NCI-H446 treated with DMSO at 0.1 percent for 48 hours (cell line): ENCODE measurements at regions not wholly inside any gene's neighbourhood (a gene's known extent, or its start where the extent isn't known, plus 50 kb on each side); places are given as distances from the start of the nearest gene placed in this dataset.

ENCODE experiments used
- DNase-seq: peaks from one replicate; lab custom pipeline; 2025; lab: John Stamatoyannopoulos, UW

DNA sequence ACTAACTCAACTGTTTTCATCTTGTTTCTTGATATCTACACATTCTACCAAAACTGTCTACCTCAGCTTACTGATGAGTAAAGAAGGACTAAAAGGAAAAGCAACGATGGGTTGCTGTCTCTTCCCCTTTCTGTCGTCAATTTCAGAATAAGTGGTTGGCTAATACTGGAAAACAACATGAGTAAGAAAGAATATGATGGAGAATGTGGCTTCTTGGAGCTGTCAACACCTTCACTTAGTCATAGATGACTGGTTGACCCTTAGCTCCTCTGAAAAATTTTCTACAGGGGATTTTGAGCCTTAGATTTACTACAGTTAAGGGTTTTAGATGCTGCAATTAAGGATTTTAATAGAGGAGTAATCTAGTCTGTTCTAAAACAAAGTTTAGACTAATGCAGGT lies 797.9 kb downstream of the TLE4 start:
- no peak for DNase-seq

- DNase-seq, result no peak
Measured at GRCh38 chr9:80366626-80367025, 794.9 kb downstream of the TLE4 start.

GRCh38 chr9:80359941-80360881 lies 788.4 kb downstream of the TLE4 start:
- no peak for DNase-seq

GRCh38 chr9:80359291-80359690 lies 787.5 kb downstream of the TLE4 start:
- no peak for DNase-seq

- no peak for DNase-seq
Measured at GRCh38 chr9:80352967-80353366, 781.2 kb downstream of the TLE4 start.

DNA sequence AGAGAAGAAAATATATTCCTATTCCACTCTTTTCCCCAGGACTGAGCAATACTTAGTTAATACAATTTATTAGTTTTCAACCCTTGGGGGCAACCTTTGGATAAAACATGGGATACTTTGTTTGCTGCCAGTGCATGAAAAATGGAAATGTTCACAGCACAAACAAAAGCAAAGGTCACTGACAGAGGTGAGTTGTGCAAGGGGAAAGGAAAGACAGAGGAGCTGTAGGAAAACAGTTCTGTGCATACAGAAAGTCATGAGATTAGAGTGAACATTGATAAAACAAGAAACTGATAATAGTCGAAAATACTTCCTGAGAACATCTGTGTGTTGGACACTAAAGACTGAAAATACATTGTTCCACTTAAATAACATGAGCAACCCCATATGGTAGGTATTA lies 779.8 kb downstream of the TLE4 start:
- no peak for DNase-seq

DNA sequence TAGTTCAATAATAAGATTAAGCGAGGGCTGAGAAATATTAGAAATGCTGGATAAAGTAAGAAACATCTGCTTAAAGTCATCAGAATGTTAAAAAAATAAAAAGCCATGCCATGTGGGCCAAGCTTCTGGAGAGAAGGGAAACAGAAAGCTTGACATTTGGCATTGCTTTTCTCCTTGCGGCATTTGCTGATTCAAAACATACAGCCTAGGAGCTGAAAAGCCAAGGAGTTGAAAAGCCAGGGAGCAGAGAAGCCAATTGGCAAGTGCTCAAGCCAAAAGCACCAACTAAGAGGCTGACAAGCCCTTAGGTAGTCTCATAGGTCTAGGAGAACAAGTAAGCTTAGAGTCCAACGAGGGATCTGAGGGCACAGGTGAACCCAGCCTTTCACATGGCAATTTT lies 754.3 kb downstream of the TLE4 start:
- peak; percentile 26 for DNase-seq

DNA sequence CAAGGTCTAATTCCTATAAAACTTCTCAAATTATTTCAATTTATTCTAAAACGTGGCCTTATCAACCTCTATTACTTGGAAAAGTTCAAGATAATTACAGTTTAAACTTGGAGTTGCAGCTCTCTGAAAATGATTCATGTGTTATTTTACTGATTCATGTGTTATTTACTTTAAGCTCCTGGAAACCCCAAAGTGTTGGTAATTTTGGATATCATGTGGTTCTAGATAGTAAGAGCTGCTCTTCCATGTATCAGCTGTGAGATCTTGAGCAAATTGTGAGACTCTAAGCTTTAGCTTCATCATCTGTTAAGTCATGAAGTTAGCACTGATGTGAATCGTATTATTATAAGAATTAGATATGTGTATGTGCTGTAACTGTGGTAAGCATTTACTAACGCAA lies 749.2 kb downstream of the TLE4 start:
- no peak for DNase-seq

GRCh38 chr9:80320480-80320879 lies 748.7 kb downstream of the TLE4 start:
- no peak for DNase-seq

- no peak for DNase-seq
Measured at GRCh38 chr9:80305136-80305535, 733.4 kb downstream of the TLE4 start.

DNA sequence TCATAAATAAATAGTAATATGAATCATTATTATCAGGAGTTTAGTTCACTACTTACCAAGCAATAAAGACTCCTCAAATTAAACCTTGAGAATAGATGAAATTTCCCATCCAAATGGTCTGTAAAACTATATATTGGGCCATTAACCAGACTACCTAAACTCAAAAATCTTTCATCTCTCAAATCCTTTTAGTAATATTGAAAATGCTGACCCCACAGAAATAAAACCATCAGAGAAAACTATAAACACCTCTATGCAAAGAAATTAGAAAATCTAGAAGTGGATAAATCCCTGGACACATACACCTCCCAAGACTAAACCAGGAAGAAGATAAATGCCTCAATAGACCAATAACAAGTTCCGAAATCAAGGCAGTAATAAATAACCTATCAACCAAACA lies 723.2 kb downstream of the TLE4 start:
- no peak for DNase-seq

GRCh38 chr9:80294318-80294717 lies 722.6 kb downstream of the TLE4 start:
- DNase-seq, result no peak

DNA sequence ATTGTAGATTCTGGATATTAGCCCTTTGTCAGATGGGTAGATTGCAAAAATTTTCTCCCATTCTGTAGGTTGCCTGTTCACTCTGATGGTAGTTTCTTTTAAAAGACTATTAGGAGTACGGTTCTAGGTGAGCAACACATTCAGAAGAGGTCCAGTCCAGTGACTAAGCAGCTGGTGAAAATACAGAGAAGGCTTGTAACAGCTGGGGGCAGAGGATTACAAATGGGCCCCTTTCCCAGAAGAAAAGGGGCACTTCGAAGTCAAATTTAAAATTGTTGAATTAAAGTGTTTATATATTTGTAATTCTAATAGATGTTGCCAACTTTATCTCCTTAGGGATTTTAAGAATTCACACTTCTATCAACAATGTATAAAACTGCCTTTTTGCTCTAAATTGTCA lies 720.5 kb downstream of the TLE4 start:
- DNase-seq, result no peak

- DNase-seq, result no peak
Measured at GRCh38 chr9:80285326-80285725, 713.6 kb downstream of the TLE4 start.

DNA sequence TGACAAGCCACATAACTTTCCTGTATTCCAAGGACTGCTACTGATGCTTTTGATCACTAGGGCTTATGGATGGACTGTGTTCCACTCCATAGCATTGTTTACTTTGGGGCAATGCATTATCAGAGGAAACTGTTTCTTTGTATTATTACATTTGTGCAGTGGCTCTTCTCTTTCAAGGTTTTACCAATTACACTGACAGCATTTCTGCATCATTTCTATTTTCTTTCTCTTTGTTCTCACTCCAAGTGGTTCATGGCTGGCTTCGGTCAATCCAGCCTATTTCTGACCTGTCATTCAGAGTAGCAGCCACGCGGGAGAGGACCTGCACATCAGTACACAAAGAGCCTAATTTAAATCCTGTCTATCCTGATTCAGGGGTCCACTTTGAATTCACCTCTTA lies 711.0 kb downstream of the TLE4 start:
- DNase-seq, result no peak

GRCh38 chr9:80259079-80259478 lies 687.3 kb downstream of the TLE4 start:
- DNase-seq, result no peak

- no peak for DNase-seq
Measured at GRCh38 chr9:80251778-80252177, 680.0 kb downstream of the TLE4 start.

- no peak for DNase-seq
Measured at GRCh38 chr9:80242022-80242421, 670.3 kb downstream of the TLE4 start.

GRCh38 chr9:80235752-80236151 lies 664.0 kb downstream of the TLE4 start:
- no peak for DNase-seq

GRCh38 chr9:80233906-80234305 lies 662.1 kb downstream of the TLE4 start:
- DNase-seq, result no peak

DNA sequence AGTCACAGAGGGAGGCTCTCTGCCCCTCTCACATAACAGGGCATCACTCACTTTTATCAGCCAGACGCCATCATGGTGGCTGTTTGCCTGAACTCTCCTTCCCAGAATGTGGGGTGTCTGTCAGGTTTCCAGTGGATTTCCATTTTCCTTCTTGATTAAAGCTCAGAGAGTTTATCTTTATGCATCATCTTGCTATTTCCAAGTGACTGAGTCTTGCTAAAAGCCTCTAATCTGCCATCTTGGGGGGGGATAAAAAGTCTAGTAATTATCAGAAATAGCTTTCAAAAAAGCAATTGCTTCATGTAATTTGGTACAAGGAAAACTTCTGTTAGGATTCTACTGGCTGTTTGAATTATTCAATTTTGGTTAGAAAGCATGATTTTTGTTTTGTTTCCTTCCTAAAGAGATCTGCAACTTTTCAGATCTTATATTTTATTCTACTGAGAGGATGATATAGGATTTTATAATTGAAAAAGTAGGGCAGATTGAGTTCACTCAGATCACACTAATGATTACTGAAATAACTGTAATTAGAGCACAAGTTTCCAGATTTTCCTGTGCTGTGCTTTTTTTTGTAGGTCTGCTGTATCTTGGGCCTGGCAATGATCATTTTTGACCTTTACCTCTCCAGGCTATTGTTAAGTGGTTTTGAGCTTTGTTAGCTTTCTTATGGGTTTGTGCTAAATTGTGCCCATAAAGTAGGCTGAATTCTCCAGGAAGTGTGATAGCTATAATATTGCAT lies 661.5 kb downstream of the TLE4 start:
- DNase-seq, result no peak

DNA sequence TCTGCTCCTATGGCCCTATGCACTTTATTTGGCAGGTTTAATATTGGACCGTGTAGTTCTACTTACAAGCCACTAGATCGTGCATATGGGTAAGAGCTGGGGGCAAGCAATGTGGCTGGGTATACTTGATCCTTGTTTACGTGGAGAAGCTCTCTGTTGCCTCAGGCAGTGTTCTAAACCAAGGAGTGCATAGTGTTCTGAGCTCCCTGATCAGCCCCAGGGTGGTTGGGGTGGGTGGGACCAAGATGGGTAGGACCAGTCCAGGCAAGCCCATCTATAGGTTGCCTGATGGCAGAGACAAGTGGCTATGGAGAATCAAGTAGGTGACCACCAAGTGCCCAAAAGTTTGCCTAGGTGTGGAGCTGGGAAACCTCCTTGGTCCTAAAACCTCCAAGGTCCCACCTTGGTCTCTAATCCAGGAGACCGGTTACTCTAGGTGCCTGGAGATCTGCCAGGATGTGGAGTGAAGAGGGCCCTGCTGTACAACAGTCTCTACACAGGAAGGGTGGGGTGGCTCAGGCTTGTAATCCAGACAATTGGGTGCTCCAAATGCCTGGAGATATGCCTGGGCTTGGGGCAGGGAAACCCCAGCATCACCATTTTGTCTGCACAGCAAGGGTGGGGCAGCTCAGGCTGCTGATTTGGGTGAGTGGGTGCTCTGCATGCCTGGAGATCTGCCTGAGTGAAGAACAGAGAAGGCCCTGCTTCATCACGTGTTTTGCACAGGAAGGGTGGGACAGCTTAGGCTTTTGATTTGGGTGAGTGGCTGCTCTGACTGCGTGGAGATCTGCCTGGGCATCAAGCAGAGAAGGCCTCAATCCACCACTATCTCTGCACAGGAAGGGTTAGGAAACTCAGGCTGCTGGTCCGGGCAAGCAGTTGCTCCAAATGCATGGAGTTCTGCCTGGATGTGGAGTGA lies 659.8 kb downstream of the TLE4 start:
- no peak for DNase-seq
